H9 (cell line): ENCODE measurements at regions not wholly inside any gene's neighbourhood (a gene's known extent, or its start where the extent isn't known, plus 50 kb on each side); places are given as distances from the start of the nearest gene placed in this dataset.

ENCODE experiments used
- DNase-seq: peaks from one replicate; pipeline ENCODE4 v3.0.0-alpha.2; 2017
- H2AFZ ChIP-seq: one replicate; pipeline ENCODE4 v1.6.1; 2013; ENCODE audit warnings: mild to moderate bottlenecking, low read length, control low read depth, moderate library complexity
- H2AK5ac ChIP-seq: 2 replicates; pipeline ENCODE4 v1.6.1; 2013; ENCODE audit warnings: low read length, control low read depth, mixed read lengths; ENCODE audit not compliant: insufficient read length
- H2BK120ac ChIP-seq: one replicate; pipeline ENCODE4 v1.6.1; 2013; ENCODE audit warnings: low read depth, mild to moderate bottlenecking, low read length, control low read depth, inconsistent platforms; ENCODE audit not compliant: poor library complexity, severe bottlenecking
- H2BK12ac ChIP-seq: 2 replicates; pipeline ENCODE4 v1.6.1; 2013; ENCODE audit warnings: low read length, control low read depth, mixed read lengths, low read depth; ENCODE audit not compliant: insufficient read length
- H2BK15ac ChIP-seq: 2 replicates; pipeline ENCODE4 v1.6.1; 2013; ENCODE audit warnings: low read depth, low read length, control low read depth
- H2BK20ac ChIP-seq: one replicate; pipeline ENCODE4 v1.6.1; 2013; ENCODE audit warnings: low read depth, mild to moderate bottlenecking, low read length, control low read depth, inconsistent platforms; ENCODE audit not compliant: poor library complexity, severe bottlenecking
- H2BK5ac ChIP-seq: 2 replicates; pipeline ENCODE4 v1.6.1; 2013; ENCODE audit warnings: low read length, control low read depth, mixed read lengths; ENCODE audit not compliant: insufficient read length
- H3K14ac ChIP-seq: 2 replicates; pipeline ENCODE4 v1.6.1; 2013; ENCODE audit warnings: low read length, control low read depth; ENCODE audit not compliant: insufficient read depth
- H3K18ac ChIP-seq: 2 replicates; pipeline ENCODE4 v1.6.1; 2013; ENCODE audit warnings: low read depth, mild to moderate bottlenecking, mixed read lengths, low read length, control low read depth; ENCODE audit not compliant: insufficient read length
- H3K23ac ChIP-seq: 2 replicates; pipeline ENCODE4 v1.6.1; 2013; ENCODE audit warnings: low read length, control low read depth, mixed read lengths, low read depth; ENCODE audit not compliant: insufficient read length
- H3K23me2 ChIP-seq: 2 replicates; pipeline ENCODE4 v1.6.1; 2013; ENCODE audit warnings: low read depth, mild to moderate bottlenecking, mixed read lengths, low read length, control low read depth; ENCODE audit not compliant: insufficient read length, poor library complexity, severe bottlenecking
- H3K27ac ChIP-seq: 2 replicates; pipeline ENCODE4 v1.5.1; 2013; ENCODE audit warnings: low read length, control low read depth, mixed read lengths, low read depth; ENCODE audit not compliant: insufficient read length
- H3K27me3 ChIP-seq: 2 replicates; pipeline ENCODE4 v1.6.1; 2013; ENCODE audit warnings: low read length, control low read depth, inconsistent platforms; ENCODE audit not compliant: insufficient read depth
- H3K4ac ChIP-seq: 2 replicates; pipeline ENCODE4 v1.6.1; 2013; ENCODE audit warnings: low read depth, mild to moderate bottlenecking, control low read depth, inconsistent platforms, low read length, moderate library complexity
- H3K4me1 ChIP-seq: 2 replicates; pipeline ENCODE4 v1.6.1; 2013; ENCODE audit warnings: low read length, control low read depth, inconsistent platforms; ENCODE audit not compliant: insufficient read depth
- H3K4me2 ChIP-seq: 2 replicates; pipeline ENCODE4 v1.6.1; 2013; ENCODE audit warnings: low read length, control low read depth, mixed read lengths; ENCODE audit not compliant: insufficient read length, insufficient read depth
- H3K56ac ChIP-seq: 2 replicates; pipeline ENCODE4 v1.6.1; 2013; ENCODE audit warnings: low read depth, mild to moderate bottlenecking, mixed read lengths, low read length, control low read depth; ENCODE audit not compliant: insufficient read length
- H3K79me1 ChIP-seq: 2 replicates; pipeline ENCODE4 v1.6.1; 2013; ENCODE audit warnings: low read depth, mild to moderate bottlenecking, moderate library complexity, low read length, control low read depth, inconsistent platforms; ENCODE audit not compliant: insufficient read depth, poor library complexity, severe bottlenecking
- H3K79me2 ChIP-seq: 2 replicates; pipeline ENCODE4 v1.6.1; 2013; ENCODE audit warnings: low read length, control low read depth, inconsistent platforms; ENCODE audit not compliant: insufficient read depth
- H3K9ac ChIP-seq: 2 replicates; pipeline ENCODE4 v1.6.1; 2013; ENCODE audit warnings: low read length, control low read depth, mixed read lengths; ENCODE audit not compliant: insufficient read length; ENCODE audit errors: extremely low read depth
- H3K9me3 ChIP-seq: one replicate; pipeline ENCODE4 v1.6.1; 2013; ENCODE audit warnings: low read depth, low read length, inconsistent platforms; ENCODE audit not compliant: control insufficient read depth
- H3T11ph ChIP-seq: one replicate; pipeline ENCODE4 v1.6.1; 2013; ENCODE audit warnings: mild to moderate bottlenecking, low read length, control low read depth, inconsistent platforms
- H4K20me1 ChIP-seq: one replicate; pipeline ENCODE4 v1.6.1; 2013; ENCODE audit not compliant: control insufficient read depth, insufficient read length, insufficient read depth
- H4K5ac ChIP-seq: 2 replicates; pipeline ENCODE4 v1.6.1; 2013; ENCODE audit warnings: low read depth, mild to moderate bottlenecking, mixed read lengths, low read length, control low read depth; ENCODE audit not compliant: insufficient read length
- H4K8ac ChIP-seq: replicated peaks from 2 replicates; pipeline ENCODE4 v1.6.1; 2013; ENCODE audit warnings: low read length, control low read depth, mixed read lengths, low read depth; ENCODE audit not compliant: insufficient read length
- H4K91ac ChIP-seq: 2 replicates; pipeline ENCODE4 v1.6.1; 2013; ENCODE audit warnings: low read depth, mild to moderate bottlenecking, moderate library complexity, mixed read lengths, low read length, control low read depth; ENCODE audit not compliant: insufficient read length
- H3K27ac Mint-ChIP-seq, 3 experiments: 2 replicates in 2 of 3; 3 replicates in 1 of 3; pipeline ENCODE4 v1.8.0; 2020 to 2021; ENCODE audit warnings: mixed read lengths in 3 of 3, mild to moderate bottlenecking in 1 of 3, moderate library complexity in 1 of 3
- H3K27me3 Mint-ChIP-seq: 2 replicates; pipeline ENCODE4 v1.8.0; 2021; ENCODE audit warnings: low read depth, mild to moderate bottlenecking, moderate library complexity, mixed read lengths
- H3K36me3 Mint-ChIP-seq, 3 experiments: 2 replicates in 2 of 3; 3 replicates in 1 of 3; pipeline ENCODE4 v1.8.0; 2020 to 2021; ENCODE audit warnings: low read depth in 3 of 3, mixed read lengths in 3 of 3; ENCODE audit not compliant: insufficient read depth in 1 of 3
- H3K4me1 Mint-ChIP-seq, 2 experiments: 2 replicates each; pipeline ENCODE4 v1.8.0; 2020; ENCODE audit warnings: mixed read lengths in 2 of 2
- H3K4me3 Mint-ChIP-seq, 2 experiments: 2 replicates in 1 of 2; 3 replicates in 1 of 2; pipeline ENCODE4 v1.8.0; 2020 to 2021; ENCODE audit warnings: mild to moderate bottlenecking in 2 of 2, mixed read lengths in 2 of 2, moderate library complexity in 1 of 2
- H3K9me3 Mint-ChIP-seq, 2 experiments: 2 replicates in 1 of 2; 3 replicates in 1 of 2; pipeline ENCODE4 v1.8.0; 2020; ENCODE audit warnings: mild to moderate bottlenecking in 2 of 2, mixed read lengths in 2 of 2, moderate library complexity in 1 of 2
- CTCF ChIP-seq: fragments of 200-600 bp; sonication (generic); conservative IDR thresholded peaks from 3 replicates; pipeline ENCODE4 v1.8.0; 2021; ENCODE audit warnings: antibody characterized with exemption, mild to moderate bottlenecking
- WGBS: extraction: QIAGEN DNeasy Blood & Tissue Kit; methylation state at CpG from one replicate; pipeline ENCODE4 v1.1.7; 2013; ENCODE audit warnings: missing lambda C conversion rate, low lambda C conversion rate, mixed read lengths; ENCODE audit not compliant: insufficient read length; ENCODE audit errors: extremely low coverage; 5-methylcytosine and 5-hydroxymethylcytosine counted together

GRCh38 chr21:26368591-26369320 is 198.2 kb upstream of the APP start:
- H3K4me3 Mint-ChIP-seq: no peak overlapping the region
- Histone ChIP-seq H3K9ac (no peak overlapping the region), H3K27me3 (no peaks in the 10 kb centered on the region), H3K18ac (no peak overlapping the region), H2BK12ac (no peak overlapping the region), H2BK20ac (no peak overlapping the region), H3K14ac (no peak overlapping the region), H3K23ac (no peak overlapping the region), H3K4me2 (no peak overlapping the region), H2AFZ (no peak overlapping the region), H3K79me1 (no peaks in the 10 kb centered on the region), H2BK15ac (no peak overlapping the region), H3K4ac (no peak overlapping the region), H2BK120ac (no peak overlapping the region), H3T11ph (no peak overlapping the region), H2BK5ac (no peak overlapping the region), H3K4me1 (no peaks in the 10 kb centered on the region), H3K56ac (no peak overlapping the region), H4K5ac (no peak overlapping the region), H3K27ac (no peak overlapping the region), H3K23me2 (no peaks in the 10 kb centered on the region), H2AK5ac (no peak overlapping the region), H4K8ac (no peak overlapping the region), H3K9me3 (no peaks in the 10 kb centered on the region), H4K20me1 (no peaks in the 10 kb centered on the region), H3K79me2 (no peaks in the 10 kb centered on the region), H4K91ac (no peak overlapping the region)
- no peak for DNase-seq
- WGBS: no CpG with 5 or more reads among the region's 3 CpGs
- no peaks in the 10 kb centered on the region for H3K27me3 Mint-ChIP-seq
- H3K4me1 Mint-ChIP-seq: peaks cover 11 to 13% of the 10 kb centered on the region in 2 experiments
- no peak for TF ChIP-seq CTCF
- no peak overlapping the region for H3K27ac Mint-ChIP-seq
- H3K36me3 Mint-ChIP-seq: no peaks in the 10 kb centered on the region
- peaks cover 0 to 3% of the 10 kb centered on the region in 2 experiments; a peak in 1 of 5 replicates for H3K9me3 Mint-ChIP-seq
